H9 (cell line): ENCODE measurements at regions not wholly inside any gene's neighbourhood (a gene's known extent, or its start where the extent isn't known, plus 50 kb on each side); places are given as distances from the start of the nearest gene placed in this dataset.
A peak's percentile ranks its signal among the peaks of the same experiment; 100 is the strongest.

Experiments used
- DNase-seq: peaks from one replicate; pipeline ENCODE4 v3.0.0-alpha.2; 2017
- H2AFZ ChIP-seq: one replicate; pipeline ENCODE4 v1.6.1; 2013; ENCODE audit warnings: mild to moderate bottlenecking, low read length, control low read depth, moderate library complexity
- H2AK5ac ChIP-seq: 2 replicates; pipeline ENCODE4 v1.6.1; 2013; ENCODE audit warnings: low read length, control low read depth, mixed read lengths; ENCODE audit not compliant: insufficient read length
- H2BK120ac ChIP-seq: one replicate; pipeline ENCODE4 v1.6.1; 2013; ENCODE audit warnings: low read depth, mild to moderate bottlenecking, low read length, control low read depth, inconsistent platforms; ENCODE audit not compliant: poor library complexity, severe bottlenecking
- H2BK12ac ChIP-seq: 2 replicates; pipeline ENCODE4 v1.6.1; 2013; ENCODE audit warnings: low read length, control low read depth, mixed read lengths, low read depth; ENCODE audit not compliant: insufficient read length
- H2BK15ac ChIP-seq: 2 replicates; pipeline ENCODE4 v1.6.1; 2013; ENCODE audit warnings: low read depth, low read length, control low read depth
- H2BK20ac ChIP-seq: one replicate; pipeline ENCODE4 v1.6.1; 2013; ENCODE audit warnings: low read depth, mild to moderate bottlenecking, low read length, control low read depth, inconsistent platforms; ENCODE audit not compliant: poor library complexity, severe bottlenecking
- H2BK5ac ChIP-seq: 2 replicates; pipeline ENCODE4 v1.6.1; 2013; ENCODE audit warnings: low read length, control low read depth, mixed read lengths; ENCODE audit not compliant: insufficient read length
- H3K14ac ChIP-seq: 2 replicates; pipeline ENCODE4 v1.6.1; 2013; ENCODE audit warnings: low read length, control low read depth; ENCODE audit not compliant: insufficient read depth
- H3K18ac ChIP-seq: 2 replicates; pipeline ENCODE4 v1.6.1; 2013; ENCODE audit warnings: low read depth, mild to moderate bottlenecking, mixed read lengths, low read length, control low read depth; ENCODE audit not compliant: insufficient read length
- H3K23ac ChIP-seq: 2 replicates; pipeline ENCODE4 v1.6.1; 2013; ENCODE audit warnings: low read length, control low read depth, mixed read lengths, low read depth; ENCODE audit not compliant: insufficient read length
- H3K23me2 ChIP-seq: 2 replicates; pipeline ENCODE4 v1.6.1; 2013; ENCODE audit warnings: low read depth, mild to moderate bottlenecking, mixed read lengths, low read length, control low read depth; ENCODE audit not compliant: insufficient read length, poor library complexity, severe bottlenecking
- H3K27ac ChIP-seq: 2 replicates; pipeline ENCODE4 v1.5.1; 2013; ENCODE audit warnings: low read length, control low read depth, mixed read lengths, low read depth; ENCODE audit not compliant: insufficient read length
- H3K27me3 ChIP-seq: 2 replicates; pipeline ENCODE4 v1.6.1; 2013; ENCODE audit warnings: low read length, control low read depth, inconsistent platforms; ENCODE audit not compliant: insufficient read depth
- H3K4ac ChIP-seq: 2 replicates; pipeline ENCODE4 v1.6.1; 2013; ENCODE audit warnings: low read depth, mild to moderate bottlenecking, control low read depth, inconsistent platforms, low read length, moderate library complexity
- H3K4me1 ChIP-seq: 2 replicates; pipeline ENCODE4 v1.6.1; 2013; ENCODE audit warnings: low read length, control low read depth, inconsistent platforms; ENCODE audit not compliant: insufficient read depth
- H3K4me2 ChIP-seq: 2 replicates; pipeline ENCODE4 v1.6.1; 2013; ENCODE audit warnings: low read length, control low read depth, mixed read lengths; ENCODE audit not compliant: insufficient read length, insufficient read depth
- H3K56ac ChIP-seq: 2 replicates; pipeline ENCODE4 v1.6.1; 2013; ENCODE audit warnings: low read depth, mild to moderate bottlenecking, mixed read lengths, low read length, control low read depth; ENCODE audit not compliant: insufficient read length
- H3K79me1 ChIP-seq: 2 replicates; pipeline ENCODE4 v1.6.1; 2013; ENCODE audit warnings: low read depth, mild to moderate bottlenecking, moderate library complexity, low read length, control low read depth, inconsistent platforms; ENCODE audit not compliant: insufficient read depth, poor library complexity, severe bottlenecking
- H3K79me2 ChIP-seq: 2 replicates; pipeline ENCODE4 v1.6.1; 2013; ENCODE audit warnings: low read length, control low read depth, inconsistent platforms; ENCODE audit not compliant: insufficient read depth
- H3K9ac ChIP-seq: 2 replicates; pipeline ENCODE4 v1.6.1; 2013; ENCODE audit warnings: low read length, control low read depth, mixed read lengths; ENCODE audit not compliant: insufficient read length; ENCODE audit errors: extremely low read depth
- H3K9me3 ChIP-seq: one replicate; pipeline ENCODE4 v1.6.1; 2013; ENCODE audit warnings: low read depth, low read length, inconsistent platforms; ENCODE audit not compliant: control insufficient read depth
- H3T11ph ChIP-seq: one replicate; pipeline ENCODE4 v1.6.1; 2013; ENCODE audit warnings: mild to moderate bottlenecking, low read length, control low read depth, inconsistent platforms
- H4K20me1 ChIP-seq: one replicate; pipeline ENCODE4 v1.6.1; 2013; ENCODE audit not compliant: control insufficient read depth, insufficient read length, insufficient read depth
- H4K5ac ChIP-seq: 2 replicates; pipeline ENCODE4 v1.6.1; 2013; ENCODE audit warnings: low read depth, mild to moderate bottlenecking, mixed read lengths, low read length, control low read depth; ENCODE audit not compliant: insufficient read length
- H4K8ac ChIP-seq: replicated peaks from 2 replicates; pipeline ENCODE4 v1.6.1; 2013; ENCODE audit warnings: low read length, control low read depth, mixed read lengths, low read depth; ENCODE audit not compliant: insufficient read length
- H4K91ac ChIP-seq: 2 replicates; pipeline ENCODE4 v1.6.1; 2013; ENCODE audit warnings: low read depth, mild to moderate bottlenecking, moderate library complexity, mixed read lengths, low read length, control low read depth; ENCODE audit not compliant: insufficient read length
- H3K27ac Mint-ChIP-seq, 3 experiments: 2 replicates in 2 of 3; 3 replicates in 1 of 3; pipeline ENCODE4 v1.8.0; 2020 to 2021; ENCODE audit warnings: mixed read lengths in 3 of 3, mild to moderate bottlenecking in 1 of 3, moderate library complexity in 1 of 3
- H3K27me3 Mint-ChIP-seq: 2 replicates; pipeline ENCODE4 v1.8.0; 2021; ENCODE audit warnings: low read depth, mild to moderate bottlenecking, moderate library complexity, mixed read lengths
- H3K36me3 Mint-ChIP-seq, 3 experiments: 2 replicates in 2 of 3; 3 replicates in 1 of 3; pipeline ENCODE4 v1.8.0; 2020 to 2021; ENCODE audit warnings: low read depth in 3 of 3, mixed read lengths in 3 of 3; ENCODE audit not compliant: insufficient read depth in 1 of 3
- H3K4me1 Mint-ChIP-seq, 2 experiments: 2 replicates each; pipeline ENCODE4 v1.8.0; 2020; ENCODE audit warnings: mixed read lengths in 2 of 2
- H3K4me3 Mint-ChIP-seq, 2 experiments: 2 replicates in 1 of 2; 3 replicates in 1 of 2; pipeline ENCODE4 v1.8.0; 2020 to 2021; ENCODE audit warnings: mild to moderate bottlenecking in 2 of 2, mixed read lengths in 2 of 2, moderate library complexity in 1 of 2
- H3K9me3 Mint-ChIP-seq, 2 experiments: 2 replicates in 1 of 2; 3 replicates in 1 of 2; pipeline ENCODE4 v1.8.0; 2020; ENCODE audit warnings: mild to moderate bottlenecking in 2 of 2, mixed read lengths in 2 of 2, moderate library complexity in 1 of 2
- WGBS: extraction: QIAGEN DNeasy Blood & Tissue Kit; methylation state at CpG from one replicate; pipeline ENCODE4 v1.1.7; 2013; ENCODE audit warnings: missing lambda C conversion rate, low lambda C conversion rate, mixed read lengths; ENCODE audit not compliant: insufficient read length; ENCODE audit errors: extremely low coverage; 5-methylcytosine and 5-hydroxymethylcytosine counted together
- TF ChIP-seq, protein P1 (sequence below): fragments of 200-600 bp; sonication (generic); conservative IDR thresholded peaks from 3 replicates; pipeline ENCODE4 v1.8.0; 2021; ENCODE audit warnings: antibody characterized with exemption, mild to moderate bottlenecking

GRCh38 chr3:28634019-28634418 lies 285.4 kb upstream of the AZI2 start:
- no peaks in the 10 kb centered on the region; a peak in 1 of 5 replicates for H3K9me3 Mint-ChIP-seq
- TF ChIP-seq, protein P1, sequence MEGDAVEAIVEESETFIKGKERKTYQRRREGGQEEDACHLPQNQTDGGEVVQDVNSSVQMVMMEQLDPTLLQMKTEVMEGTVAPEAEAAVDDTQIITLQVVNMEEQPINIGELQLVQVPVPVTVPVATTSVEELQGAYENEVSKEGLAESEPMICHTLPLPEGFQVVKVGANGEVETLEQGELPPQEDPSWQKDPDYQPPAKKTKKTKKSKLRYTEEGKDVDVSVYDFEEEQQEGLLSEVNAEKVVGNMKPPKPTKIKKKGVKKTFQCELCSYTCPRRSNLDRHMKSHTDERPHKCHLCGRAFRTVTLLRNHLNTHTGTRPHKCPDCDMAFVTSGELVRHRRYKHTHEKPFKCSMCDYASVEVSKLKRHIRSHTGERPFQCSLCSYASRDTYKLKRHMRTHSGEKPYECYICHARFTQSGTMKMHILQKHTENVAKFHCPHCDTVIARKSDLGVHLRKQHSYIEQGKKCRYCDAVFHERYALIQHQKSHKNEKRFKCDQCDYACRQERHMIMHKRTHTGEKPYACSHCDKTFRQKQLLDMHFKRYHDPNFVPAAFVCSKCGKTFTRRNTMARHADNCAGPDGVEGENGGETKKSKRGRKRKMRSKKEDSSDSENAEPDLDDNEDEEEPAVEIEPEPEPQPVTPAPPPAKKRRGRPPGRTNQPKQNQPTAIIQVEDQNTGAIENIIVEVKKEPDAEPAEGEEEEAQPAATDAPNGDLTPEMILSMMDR = no peak
- H3K9ac ChIP-seq = no peak overlapping the region

More at GRCh38 chr3:28634019-28634418, 285.4 kb upstream of the AZI2 start:
- no CpG with 5 or more reads among the region's 2 CpGs for WGBS
- H3K27ac Mint-ChIP-seq = 0 out of 7 replicates have a peak overlapping the region, but pooled peaks of 1 of the 3 experiments have one; percentile 42
- H4K91ac ChIP-seq = no peak overlapping the region
- H3K4me2 ChIP-seq = no peak overlapping the region
- H3K4me1 ChIP-seq = no peaks in the 10 kb centered on the region
- no peak overlapping the region for H2BK120ac ChIP-seq
- H2AFZ ChIP-seq = no peak overlapping the region
- H3K18ac ChIP-seq = no peak overlapping the region
- H3K23me2 ChIP-seq = no peaks in the 10 kb centered on the region
- no peaks in the 10 kb centered on the region for H3K27me3 ChIP-seq
- no peak overlapping the region for H2BK15ac ChIP-seq
- H3K79me1 ChIP-seq = no peaks in the 10 kb centered on the region
- no peaks in the 10 kb centered on the region for H3K36me3 Mint-ChIP-seq
- no peaks in the 10 kb centered on the region for H3K4me1 Mint-ChIP-seq
- no peak overlapping the region for H3K27ac ChIP-seq
- no peak overlapping the region for H2BK20ac ChIP-seq
- no peaks in the 10 kb centered on the region for H3K79me2 ChIP-seq
- no peak overlapping the region for H4K5ac ChIP-seq
- H3K9me3 ChIP-seq = no peaks in the 10 kb centered on the region
- H3K14ac ChIP-seq = no peak overlapping the region
- no peak overlapping the region for H2AK5ac ChIP-seq
- H3K23ac ChIP-seq = no peak overlapping the region
- H3K56ac ChIP-seq = no peak overlapping the region
- H2BK12ac ChIP-seq = no peak overlapping the region
- no peak overlapping the region for H3K4ac ChIP-seq
- H3K27me3 Mint-ChIP-seq = no peaks in the 10 kb centered on the region
- H3K4me3 Mint-ChIP-seq = no peak overlapping the region
- no peaks in the 10 kb centered on the region for H4K20me1 ChIP-seq
- H4K8ac ChIP-seq = no peak overlapping the region
- DNase-seq = no peak
- no peak overlapping the region for H3T11ph ChIP-seq
- H2BK5ac ChIP-seq = no peak overlapping the region
